OCI-LY3 (cell line): ENCODE measurements at regions not wholly inside any gene's neighbourhood (a gene's known extent, or its start where the extent isn't known, plus 50 kb on each side); places are given as distances from the start of the nearest gene placed in this dataset.

Experiments
- H2AFZ ChIP-seq: fragments of 200-600, 300-600 bp; shearing (Covaris generic); 2 replicates; pipeline ENCODE4 v1.6.0; 2014; ENCODE audit warnings: antibody characterized with exemption, low read depth, low read length
- H3K27ac ChIP-seq: fragments of 200-600, 300-600 bp; sonication (generic); 2 replicates; pipeline ENCODE4 v1.5.1; 2014; ENCODE audit warnings: mild to moderate bottlenecking, low read length, moderate library complexity, mixed read lengths
- H3K27me3 ChIP-seq: fragments of 200-600, 300-600 bp; sonication (generic); 2 replicates; pipeline ENCODE4 v1.6.1; 2014; ENCODE audit warnings: low read depth, low read length, mixed read lengths
- H3K36me3 ChIP-seq: fragments of 200-600, 300-600 bp; sonication (generic); replicated peaks from 2 replicates; pipeline ENCODE3; 2014; ENCODE audit warnings: low read depth, low read length, mixed read lengths
- H3K4me1 ChIP-seq: fragments of 300-600, 200-600 bp; sonication (generic); 2 replicates; pipeline ENCODE4 v1.6.1; 2014; ENCODE audit warnings: low read length, mixed read lengths
- H3K4me2 ChIP-seq: fragments of 200-600, 300-600 bp; sonication (generic); 2 replicates; pipeline ENCODE4 v1.6.1; 2014; ENCODE audit warnings: low read length, mixed read lengths
- H3K4me3 ChIP-seq: fragments of 300-600, 200-600 bp; sonication (generic); 2 replicates; pipeline ENCODE4 v1.5.1; 2014; ENCODE audit warnings: antibody characterized with exemption, mild to moderate bottlenecking, low read length, moderate library complexity
- H3K79me2 ChIP-seq: fragments of 300-600, 200-600 bp; shearing (Covaris generic); 2 replicates; pipeline ENCODE4 v1.6.1; 2014; ENCODE audit warnings: mild to moderate bottlenecking, low read length, mixed read lengths
- H3K9ac ChIP-seq: fragments of 300-600, 200-600 bp; shearing (Covaris generic); 2 replicates; pipeline ENCODE4 v1.6.0; 2014; ENCODE audit warnings: mild to moderate bottlenecking, low read length, moderate library complexity
- H3K9me3 ChIP-seq: fragments of 200-600, 300-600 bp; shearing (Covaris generic); 2 replicates; pipeline ENCODE4 v1.6.1; 2014; ENCODE audit warnings: low read length, mixed read lengths; ENCODE audit not compliant: insufficient read depth
- H4K20me1 ChIP-seq: fragments of 200-600, 300-600 bp; sonication (generic); 2 replicates; pipeline ENCODE4 v1.6.1; 2016; ENCODE audit warnings: low read length, mixed read lengths; ENCODE audit not compliant: insufficient read depth
- CTCF ChIP-seq: fragments of 200-600, 300-600 bp; sonication (generic); IDR thresholded peaks from 2 replicates; pipeline ENCODE4 v1.5.1; 2014; ENCODE audit warnings: antibody characterized with exemption, low read length, low read depth
- EZH2phosphoT487 ChIP-seq: fragments of 200-600 bp; shearing (Covaris generic); IDR thresholded peaks from 2 replicates; pipeline ENCODE4 v1.6.1; 2018; ENCODE audit warnings: antibody characterized with exemption, mixed run types, low read depth

GRCh38 chr1:162994921-162995320 is 74.2 kb upstream of the RGS4 start:
- Histone ChIP-seq H3K4me2 (no peak overlapping the region), H3K27me3 (peaks cover 20% of the 10 kb centered on the region), H3K9me3 (no peaks in the 10 kb centered on the region), H3K36me3 (no peaks in the 10 kb centered on the region), H4K20me1 (no peaks in the 10 kb centered on the region), H3K4me1 (no peaks in the 10 kb centered on the region), H3K79me2 (no peaks in the 10 kb centered on the region), H2AFZ (no peak overlapping the region), H3K27ac (no peak overlapping the region), H3K9ac (no peak overlapping the region), H3K4me3 (no peak overlapping the region)
- TF ChIP-seq EZH2phosphoT487 = no peak
- TF ChIP-seq CTCF = no peak

- no peak for TF ChIP-seq EZH2phosphoT487
- no peak for TF ChIP-seq CTCF
- Histone ChIP-seq H4K20me1 (no peaks in the 10 kb centered on the region), H3K9ac (no peak overlapping the region), H3K79me2 (no peaks in the 10 kb centered on the region), H3K4me3 (no peak overlapping the region), H3K27ac (no peak overlapping the region), H3K27me3 (peaks cover 25% of the 10 kb centered on the region), H3K4me1 (no peaks in the 10 kb centered on the region), H2AFZ (no peak overlapping the region), H3K9me3 (no peaks in the 10 kb centered on the region), H3K4me2 (no peak overlapping the region), H3K36me3 (no peaks in the 10 kb centered on the region)
Measured at GRCh38 chr1:162993846-162994245, 75.3 kb upstream of the RGS4 start.

- Histone ChIP-seq H3K4me2 (no peak overlapping the region), H3K36me3 (no peaks in the 10 kb centered on the region), H3K4me3 (no peak overlapping the region), H3K79me2 (no peaks in the 10 kb centered on the region), H3K9ac (no peak overlapping the region), H2AFZ (no peak overlapping the region), H3K9me3 (no peaks in the 10 kb centered on the region), H3K4me1 (no peaks in the 10 kb centered on the region), H3K27ac (no peak overlapping the region), H4K20me1 (no peaks in the 10 kb centered on the region), H3K27me3 (peaks cover 33% of the 10 kb centered on the region)
- TF ChIP-seq CTCF = no peak
- no peak for TF ChIP-seq EZH2phosphoT487
Measured at GRCh38 chr1:162992945-162993344, 76.2 kb upstream of the RGS4 start.

- Histone ChIP-seq H3K9ac (no peak overlapping the region), H2AFZ (no peak overlapping the region), H3K36me3 (no peaks in the 10 kb centered on the region), H3K79me2 (no peaks in the 10 kb centered on the region), H4K20me1 (no peaks in the 10 kb centered on the region), H3K4me2 (no peak overlapping the region), H3K27ac (no peak overlapping the region), H3K4me3 (no peak overlapping the region), H3K9me3 (no peaks in the 10 kb centered on the region), H3K4me1 (no peaks in the 10 kb centered on the region), H3K27me3 (peaks cover 46% of the 10 kb centered on the region)
- TF ChIP-seq CTCF (no peak), EZH2phosphoT487 (no peak)
Measured at GRCh38 chr1:162991444-162991843, 77.7 kb upstream of the RGS4 start.
